LNCAP (cell line): ENCODE measurements at regions not wholly inside any gene's neighbourhood (a gene's known extent, or its start where the extent isn't known, plus 50 kb on each side); places are given as distances from the start of the nearest gene placed in this dataset.

Source experiments
- CTCF ChIP-seq: fragments of 450-650 bp; IDR thresholded peaks from 2 replicates; pipeline ENCODE4 v1.5.1; 2017; ENCODE audit warnings: mild to moderate bottlenecking

- TF ChIP-seq CTCF, result no peak
These were observed 273.7 kb upstream of the KIRREL3 start for GRCh38 chr11:127274328-127274676.

- TF ChIP-seq CTCF, result no peak
These were observed 273.2 kb upstream of the KIRREL3 start for GRCh38 chr11:127273593-127274327.

- TF ChIP-seq CTCF, result no peak
These were observed 270.3 kb upstream of the KIRREL3 start for GRCh38 chr11:127270851-127271250.

- TF ChIP-seq CTCF, result no peak
These were observed 269.3 kb upstream of the KIRREL3 start for GRCh38 chr11:127269911-127270310.

GRCh38 chr11:127268932-127269331, 268.4 kb upstream of the KIRREL3 start:
- no peak for TF ChIP-seq CTCF

- no peak for TF ChIP-seq CTCF
These were observed 268.0 kb upstream of the KIRREL3 start for GRCh38 chr11:127268521-127268920.

- no peak for TF ChIP-seq CTCF
These were observed 258.5 kb upstream of the KIRREL3 start for GRCh38 chr11:127259102-127259501.

- TF ChIP-seq CTCF, result no peak
These were observed 254.6 kb upstream of the KIRREL3 start for GRCh38 chr11:127255209-127255608.
